Tibial nerve (tissue), 3 donors: ENCODE measurements at regions not wholly inside any gene's neighbourhood (a gene's known extent, or its start where the extent isn't known, plus 50 kb on each side); places are given as distances from the start of the nearest gene placed in this dataset.

Source experiments
- POLR2A ChIP-seq, 2 donors: fragments of 450-650 bp; IDR thresholded peaks; one replicate each; pipeline ENCODE4 v1.6.1; 2017; ENCODE audit warnings: antibody characterized with exemption in 2 of 2, mild to moderate bottlenecking in 2 of 2, moderate library complexity in 2 of 2
- TF ChIP-seq, protein P1 (sequence below), 5 experiments: fragments of 200-600 bp in 3 of 5; fragments of 450-650 bp in 2 of 5; sonication (generic) in 3 of 5; IDR thresholded peaks; one replicate each; pipeline ENCODE4 v1.5.1; 2016 to 2019; ENCODE audit warnings: antibody characterized with exemption in 5 of 5, mild to moderate bottlenecking in 3 of 5, moderate library complexity in 2 of 5

DNA sequence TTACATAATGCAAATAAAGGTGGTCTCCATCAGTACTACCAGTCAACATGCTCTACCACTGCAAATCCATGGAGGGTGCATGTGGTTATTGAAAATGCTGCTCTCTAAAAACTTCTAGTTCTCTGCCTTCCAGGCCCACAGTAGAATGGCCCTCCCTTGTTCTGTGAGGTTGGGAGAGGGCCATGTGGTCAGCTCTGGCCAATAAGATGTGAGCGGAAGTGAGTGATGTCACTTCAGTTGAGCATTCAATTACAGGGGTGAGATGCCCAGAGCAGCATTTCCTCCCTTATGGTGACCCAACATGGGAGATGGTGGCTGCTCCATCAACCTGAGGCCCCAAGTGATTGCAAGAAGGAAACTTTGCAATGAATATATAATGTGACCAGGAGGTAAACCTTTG is 148.8 kb downstream of the CPEB2 start:
- TF ChIP-seq, protein P1, sequence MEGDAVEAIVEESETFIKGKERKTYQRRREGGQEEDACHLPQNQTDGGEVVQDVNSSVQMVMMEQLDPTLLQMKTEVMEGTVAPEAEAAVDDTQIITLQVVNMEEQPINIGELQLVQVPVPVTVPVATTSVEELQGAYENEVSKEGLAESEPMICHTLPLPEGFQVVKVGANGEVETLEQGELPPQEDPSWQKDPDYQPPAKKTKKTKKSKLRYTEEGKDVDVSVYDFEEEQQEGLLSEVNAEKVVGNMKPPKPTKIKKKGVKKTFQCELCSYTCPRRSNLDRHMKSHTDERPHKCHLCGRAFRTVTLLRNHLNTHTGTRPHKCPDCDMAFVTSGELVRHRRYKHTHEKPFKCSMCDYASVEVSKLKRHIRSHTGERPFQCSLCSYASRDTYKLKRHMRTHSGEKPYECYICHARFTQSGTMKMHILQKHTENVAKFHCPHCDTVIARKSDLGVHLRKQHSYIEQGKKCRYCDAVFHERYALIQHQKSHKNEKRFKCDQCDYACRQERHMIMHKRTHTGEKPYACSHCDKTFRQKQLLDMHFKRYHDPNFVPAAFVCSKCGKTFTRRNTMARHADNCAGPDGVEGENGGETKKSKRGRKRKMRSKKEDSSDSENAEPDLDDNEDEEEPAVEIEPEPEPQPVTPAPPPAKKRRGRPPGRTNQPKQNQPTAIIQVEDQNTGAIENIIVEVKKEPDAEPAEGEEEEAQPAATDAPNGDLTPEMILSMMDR (IDR thresholded peaks at IDR 0.05): no peak
- no peak for TF ChIP-seq POLR2A (IDR thresholded peaks at IDR 0.05)
